ENCODE measurements at regions not wholly inside any gene's neighbourhood (a gene's known extent, or its start where the extent isn't known, plus 50 kb on each side); places are given as distances from the start of the nearest gene placed in this dataset.

- H3K4me1 Mint-ChIP-seq = no peaks in the 10 kb centered on the region
- H3K4me3 ChIP-seq = no peak overlapping the region
- H3K27ac Mint-ChIP-seq = no peak overlapping the region
- H4K20me1 ChIP-seq (ENCODE audit: low read depth) = no peaks in the 10 kb centered on the region
- peaks cover 7% of the 10 kb centered on the region for H3K9me3 Mint-ChIP-seq
- no peak overlapping the region for H3K4me3 Mint-ChIP-seq
- H3F3A ChIP-seq (ENCODE audit: low read depth) = no peaks in the 10 kb centered on the region
- H2AFZ ChIP-seq (replicated peaks) = no peak overlapping the region
- no peak overlapping the region for H3K27ac ChIP-seq
- H3K36me3 Mint-ChIP-seq = no peaks in the 10 kb centered on the region
- H3K9ac ChIP-seq = no peak overlapping the region
- H3K9me3 ChIP-seq (ENCODE audit: low read depth) = no peaks in the 10 kb centered on the region
- H3K79me2 ChIP-seq (ENCODE audit: low read depth) = no peaks in the 10 kb centered on the region
- TF ChIP-seq EZH2 (IDR thresholded peaks at IDR 0.05) = no peak
- no peak for TF ChIP-seq CTCF (IDR thresholded peaks at IDR 0.05)
- TF ChIP-seq EZH2phosphoT487 (IDR thresholded peaks at IDR 0.05) = no peak
- H3K36me3 ChIP-seq = no peaks in the 10 kb centered on the region
- no peaks in the 10 kb centered on the region for H3K27me3 Mint-ChIP-seq (ENCODE audit: insufficient read depth, low read depth)
- no peaks in the 10 kb centered on the region for H3K4me1 ChIP-seq
- H3K27me3 ChIP-seq = no peaks in the 10 kb centered on the region
- DNase-seq (ENCODE audit: low spot score) = no peak
- no peak overlapping the region for H3K4me2 ChIP-seq
Observed at GRCh38 chr14:87678624-87679023, 314.4 kb downstream of the GALC start.

GRCh38 chr14:87676814-87677437 lies 316.1 kb downstream of the GALC start:
- Mint-ChIP-seq H3K27ac (no peak overlapping the region), H3K4me3 (no peak overlapping the region), H3K36me3 (no peaks in the 10 kb centered on the region), H3K27me3 (ENCODE audit: insufficient read depth, low read depth) (no peaks in the 10 kb centered on the region), H3K4me1 (no peaks in the 10 kb centered on the region), H3K9me3 (no peaks in the 10 kb centered on the region)
- Histone ChIP-seq H3K27ac (no peak overlapping the region), H3K9ac (no peak overlapping the region), H3K27me3 (no peaks in the 10 kb centered on the region), H3K79me2 (ENCODE audit: low read depth) (no peaks in the 10 kb centered on the region), H4K20me1 (ENCODE audit: low read depth) (no peaks in the 10 kb centered on the region), H3K4me1 (no peaks in the 10 kb centered on the region), H2AFZ (replicated peaks) (no peak overlapping the region), H3K4me2 (no peak overlapping the region), H3K4me3 (no peak overlapping the region), H3F3A (ENCODE audit: low read depth) (no peaks in the 10 kb centered on the region), H3K36me3 (no peaks in the 10 kb centered on the region), H3K9me3 (ENCODE audit: low read depth) (no peaks in the 10 kb centered on the region)
- no peak for TF ChIP-seq CTCF (IDR thresholded peaks at IDR 0.05)
- TF ChIP-seq EZH2 (IDR thresholded peaks at IDR 0.05) = no peak
- no peak for TF ChIP-seq EZH2phosphoT487 (IDR thresholded peaks at IDR 0.05)
- no peak for DNase-seq (ENCODE audit: low spot score)

GRCh38 chr14:87667659-87668058 lies 325.3 kb downstream of the GALC start:
- no peaks in the 10 kb centered on the region for H4K20me1 ChIP-seq (ENCODE audit: low read depth)
- no peaks in the 10 kb centered on the region for H3K4me1 ChIP-seq
- no peaks in the 10 kb centered on the region for H3K9me3 ChIP-seq (ENCODE audit: low read depth)
- H3F3A ChIP-seq (ENCODE audit: low read depth) = no peaks in the 10 kb centered on the region
- H2AFZ ChIP-seq (replicated peaks) = no peak overlapping the region
- Mint-ChIP-seq H3K4me3 (no peak overlapping the region), H3K27ac (no peak overlapping the region), H3K4me1 (no peaks in the 10 kb centered on the region), H3K9me3 (no peaks in the 10 kb centered on the region), H3K36me3 (no peaks in the 10 kb centered on the region), H3K27me3 (ENCODE audit: insufficient read depth, low read depth) (peaks cover 2% of the 10 kb centered on the region)
- TF ChIP-seq EZH2phosphoT487 (IDR thresholded peaks at IDR 0.05) (no peak), EZH2 (IDR thresholded peaks at IDR 0.05) (no peak), CTCF (IDR thresholded peaks at IDR 0.05) (no peak)
- H3K9ac ChIP-seq = no peak overlapping the region
- H3K4me2 ChIP-seq = no peak overlapping the region
- no peak overlapping the region for H3K27ac ChIP-seq
- no peaks in the 10 kb centered on the region for H3K27me3 ChIP-seq
- no peaks in the 10 kb centered on the region for H3K79me2 ChIP-seq (ENCODE audit: low read depth)
- no peak for DNase-seq (ENCODE audit: low spot score)
- no peaks in the 10 kb centered on the region for H3K36me3 ChIP-seq
- no peak overlapping the region for H3K4me3 ChIP-seq

Measured in neural progenitor cell (in vitro differentiated cells).